ENCODE measurements at regions not wholly inside any gene's neighbourhood (a gene's known extent, or its start where the extent isn't known, plus 50 kb on each side); places are given as distances from the start of the nearest gene placed in this dataset.

DNA sequence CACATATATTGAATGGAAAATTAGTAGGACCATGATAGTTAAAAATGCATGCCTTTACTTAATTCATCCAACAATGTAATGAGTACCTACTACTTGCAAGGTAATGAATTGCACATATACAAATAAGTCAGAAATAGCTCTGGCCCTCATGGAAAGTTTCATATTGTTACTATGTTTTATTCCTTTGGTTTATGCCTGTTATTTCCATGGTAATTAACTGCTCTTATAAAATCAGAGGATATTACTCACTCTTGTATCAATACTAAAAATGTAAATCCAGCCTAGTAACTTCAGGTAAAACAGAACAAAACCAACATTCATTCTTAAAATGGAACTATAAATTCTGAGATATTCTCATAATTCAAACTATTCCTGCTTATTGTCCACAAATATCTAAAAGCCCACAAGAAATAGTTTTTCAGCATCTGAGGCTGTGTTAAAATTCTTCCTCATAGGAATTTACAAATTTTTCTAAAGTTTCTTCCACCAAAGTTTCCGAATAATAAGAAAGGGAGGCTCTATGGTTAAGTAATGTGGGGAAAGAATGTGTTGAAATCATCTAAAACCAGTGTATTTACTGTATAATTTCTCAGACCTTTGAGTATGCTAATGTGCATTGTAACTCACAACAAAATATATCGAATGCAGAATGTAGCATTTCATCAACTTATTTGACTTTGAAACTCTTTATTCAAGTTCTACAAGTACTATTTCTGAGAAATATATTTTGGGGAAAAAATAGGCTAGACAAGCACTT, 444.2 kb downstream of the PDGFC start:
- no peak overlapping the region for H3K27ac ChIP-seq (ENCODE audit: low read depth)

More for the DNA sequence above, 444.2 kb downstream of the PDGFC start:
- Mint-ChIP-seq H3K27me3 (ENCODE audit: insufficient read depth, low read depth, poor library complexity) (no peaks in the 10 kb centered on the region), H3K4me1 (no peaks in the 10 kb centered on the region), H3K36me3 (ENCODE audit: low read depth) (no peaks in the 10 kb centered on the region), H3K9me3 (no peaks in the 10 kb centered on the region), H3K27ac (no peak overlapping the region), H3K4me3 (no peak overlapping the region)
- Histone ChIP-seq H3K4me3 (no peak overlapping the region), H3K4me2 (no peak overlapping the region), H4K20me1 (replicated peaks; ENCODE audit: insufficient read depth) (no peaks in the 10 kb centered on the region), H3K79me2 (replicated peaks; ENCODE audit: insufficient read depth) (no peaks in the 10 kb centered on the region), H3K27me3 (ENCODE audit: insufficient read depth) (no peaks in the 10 kb centered on the region), H3K9me2 (ENCODE audit: insufficient read depth) (no peaks in the 10 kb centered on the region), H3K4me1 (ENCODE audit: insufficient read depth) (no peaks in the 10 kb centered on the region), H2AFZ (no peak overlapping the region), H3F3A (replicated peaks; ENCODE audit: low read depth) (no peaks in the 10 kb centered on the region), H3K36me3 (ENCODE audit: insufficient read depth) (no peaks in the 10 kb centered on the region)
- TF ChIP-seq, protein P1, sequence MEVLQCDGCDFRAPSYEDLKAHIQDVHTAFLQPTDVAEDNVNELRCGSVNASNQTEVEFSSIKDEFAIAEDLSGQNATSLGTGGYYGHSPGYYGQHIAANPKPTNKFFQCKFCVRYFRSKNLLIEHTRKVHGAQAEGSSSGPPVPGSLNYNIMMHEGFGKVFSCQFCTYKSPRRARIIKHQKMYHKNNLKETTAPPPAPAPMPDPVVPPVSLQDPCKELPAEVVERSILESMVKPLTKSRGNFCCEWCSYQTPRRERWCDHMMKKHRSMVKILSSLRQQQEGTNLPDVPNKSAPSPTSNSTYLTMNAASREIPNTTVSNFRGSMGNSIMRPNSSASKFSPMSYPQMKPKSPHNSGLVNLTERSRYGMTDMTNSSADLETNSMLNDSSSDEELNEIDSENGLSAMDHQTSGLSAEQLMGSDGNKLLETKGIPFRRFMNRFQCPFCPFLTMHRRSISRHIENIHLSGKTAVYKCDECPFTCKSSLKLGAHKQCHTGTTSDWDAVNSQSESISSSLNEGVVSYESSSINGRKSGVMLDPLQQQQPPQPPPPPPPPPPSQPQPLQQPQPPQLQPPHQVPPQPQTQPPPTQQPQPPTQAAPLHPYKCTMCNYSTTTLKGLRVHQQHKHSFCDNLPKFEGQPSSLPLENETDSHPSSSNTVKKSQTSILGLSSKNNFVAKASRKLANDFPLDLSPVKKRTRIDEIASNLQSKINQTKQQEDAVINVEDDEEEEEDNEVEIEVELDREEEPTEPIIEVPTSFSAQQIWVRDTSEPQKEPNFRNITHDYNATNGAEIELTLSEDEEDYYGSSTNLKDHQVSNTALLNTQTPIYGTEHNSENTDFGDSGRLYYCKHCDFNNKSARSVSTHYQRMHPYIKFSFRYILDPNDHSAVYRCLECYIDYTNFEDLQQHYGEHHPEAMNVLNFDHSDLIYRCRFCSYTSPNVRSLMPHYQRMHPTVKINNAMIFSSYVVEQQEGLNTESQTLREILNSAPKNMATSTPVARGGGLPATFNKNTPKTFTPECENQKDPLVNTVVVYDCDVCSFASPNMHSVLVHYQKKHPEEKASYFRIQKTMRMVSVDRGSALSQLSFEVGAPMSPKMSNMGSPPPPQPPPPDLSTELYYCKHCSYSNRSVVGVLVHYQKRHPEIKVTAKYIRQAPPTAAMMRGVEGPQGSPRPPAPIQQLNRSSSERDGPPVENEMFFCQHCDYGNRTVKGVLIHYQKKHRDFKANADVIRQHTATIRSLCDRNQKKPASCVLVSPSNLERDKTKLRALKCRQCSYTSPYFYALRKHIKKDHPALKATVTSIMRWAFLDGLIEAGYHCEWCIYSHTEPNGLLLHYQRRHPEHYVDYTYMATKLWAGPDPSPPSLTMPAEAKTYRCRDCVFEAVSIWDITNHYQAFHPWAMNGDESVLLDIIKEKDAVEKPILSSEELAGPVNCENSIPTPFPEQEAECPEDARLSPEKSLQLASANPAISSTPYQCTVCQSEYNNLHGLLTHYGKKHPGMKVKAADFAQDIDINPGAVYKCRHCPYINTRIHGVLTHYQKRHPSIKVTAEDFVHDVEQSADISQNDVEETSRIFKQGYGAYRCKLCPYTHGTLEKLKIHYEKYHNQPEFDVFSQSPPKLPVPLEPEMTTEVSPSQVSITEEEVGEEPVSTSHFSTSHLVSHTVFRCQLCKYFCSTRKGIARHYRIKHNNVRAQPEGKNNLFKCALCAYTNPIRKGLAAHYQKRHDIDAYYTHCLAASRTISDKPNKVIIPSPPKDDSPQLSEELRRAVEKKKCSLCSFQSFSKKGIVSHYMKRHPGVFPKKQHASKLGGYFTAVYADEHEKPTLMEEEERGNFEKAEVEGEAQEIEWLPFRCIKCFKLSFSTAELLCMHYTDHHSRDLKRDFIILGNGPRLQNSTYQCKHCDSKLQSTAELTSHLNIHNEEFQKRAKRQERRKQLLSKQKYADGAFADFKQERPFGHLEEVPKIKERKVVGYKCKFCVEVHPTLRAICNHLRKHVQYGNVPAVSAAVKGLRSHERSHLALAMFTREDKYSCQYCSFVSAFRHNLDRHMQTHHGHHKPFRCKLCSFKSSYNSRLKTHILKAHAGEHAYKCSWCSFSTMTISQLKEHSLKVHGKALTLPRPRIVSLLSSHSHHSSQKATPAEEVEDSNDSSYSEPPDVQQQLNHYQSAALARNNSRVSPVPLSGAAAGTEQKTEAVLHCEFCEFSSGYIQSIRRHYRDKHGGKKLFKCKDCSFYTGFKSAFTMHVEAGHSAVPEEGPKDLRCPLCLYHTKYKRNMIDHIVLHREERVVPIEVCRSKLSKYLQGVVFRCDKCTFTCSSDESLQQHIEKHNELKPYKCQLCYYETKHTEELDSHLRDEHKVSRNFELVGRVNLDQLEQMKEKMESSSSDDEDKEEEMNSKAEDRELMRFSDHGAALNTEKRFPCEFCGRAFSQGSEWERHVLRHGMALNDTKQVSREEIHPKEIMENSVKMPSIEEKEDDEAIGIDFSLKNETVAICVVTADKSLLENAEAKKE (CRISPR knock-in tag; IDR thresholded peaks at IDR 0.05), result no peak
- TF ChIP-seq EZH2phosphoT487 (IDR thresholded peaks at IDR 0.05; ENCODE audit: unreplicated experiment), result no peak
- no peak for TF ChIP-seq EZH2 (IDR thresholded peaks at IDR 0.05; ENCODE audit: low read depth, unreplicated experiment)
- TF ChIP-seq ZNF114 (CRISPR knock-in tag; IDR thresholded peaks at IDR 0.05), result no peak
- no peak for TF ChIP-seq JUNB (IDR thresholded peaks at IDR 0.05; ENCODE audit: unreplicated experiment)
- TF ChIP-seq POLR2AphosphoS5 (IDR thresholded peaks at IDR 0.05; ENCODE audit: low read depth), result no peak
- DNase-seq (ENCODE audit: low spot score), result no peak
- ATAC-seq, result no peak

Data from GM23338 (cell line).